Endothelial cell of umbilical vein (primary cell): ENCODE measurements at regions not wholly inside any gene's neighbourhood (a gene's known extent, or its start where the extent isn't known, plus 50 kb on each side); places are given as distances from the start of the nearest gene placed in this dataset.

Source experiments
- BruUV-seq: library from RNA; stranded (reverse); fragments of 400-500 nt; replicated peaks from 2 replicates; lab custom pipeline; 2021; lab: Mats Ljungman, UMichigan
- CTCF ChIA-PET: fragments of 300-600, 350-600 bp; sonication (Branson Sonifier 250); formaldehyde crosslinking; loops from one replicate; lab custom pipeline; 2021; ENCODE audit warnings: antibody characterized with exemption, inconsistent platforms; lab: Charles Lee
- POLR2A ChIA-PET: fragments of 300-600, 350-600 bp; sonication (Branson Sonifier 250); formaldehyde crosslinking; loops from one replicate; lab custom pipeline; 2021; ENCODE audit warnings: antibody characterized with exemption, inconsistent platforms; lab: Charles Lee
- DNase-seq: peaks from one replicate; pipeline ENCODE4 v3.0.0-alpha.2; 2011; ENCODE audit warnings: low read depth, low spot score
- FAIRE-seq: peaks from 2 replicates; lab custom pipeline; 2011; peaks lifted over from hg19 to GRCh38; lab: Jason Lieb, UNC
- H2AFZ ChIP-seq: 2 replicates; pipeline ENCODE4 v1.6.0; 2012; ENCODE audit warnings: low read depth, low read length, control low read depth, inconsistent platforms
- H3K27ac ChIP-seq: 2 replicates; pipeline ENCODE4 v1.5.1; 2011; ENCODE audit warnings: low read depth, mild to moderate bottlenecking, control low read depth, low read length, moderate library complexity; ENCODE audit not compliant: insufficient read depth
- H3K27me3 ChIP-seq, 2 experiments: 2 replicates each; pipeline versions ENCODE4 v1.6.0 to v1.6.1; 2011; ENCODE audit warnings: low read length in 2 of 2, mixed read lengths in 1 of 2; ENCODE audit not compliant: control insufficient read depth in 2 of 2, insufficient read depth in 2 of 2
- H3K36me3 ChIP-seq, 2 experiments: 2 replicates in 1 of 2; 3 replicates in 1 of 2; pipeline ENCODE4 v1.5.1; 2011; ENCODE audit warnings: low read length in 2 of 2, mild to moderate bottlenecking in 1 of 2, moderate library complexity in 1 of 2; ENCODE audit not compliant: control insufficient read depth in 2 of 2, insufficient read depth in 2 of 2; ENCODE audit errors: extremely low read depth in 1 of 2
- H3K4me1 ChIP-seq: 3 replicates; pipeline ENCODE4 v1.5.1; 2011; ENCODE audit warnings: mild to moderate bottlenecking, low read length; ENCODE audit not compliant: control insufficient read depth, insufficient read depth; ENCODE audit errors: extremely low read depth
- H3K4me2 ChIP-seq: 2 replicates; pipeline ENCODE4 v1.6.1; 2011; ENCODE audit warnings: low read length, control low read depth, mixed read lengths; ENCODE audit not compliant: insufficient read depth
- H3K4me3 ChIP-seq, 3 experiments: fragments of 200-600 bp in 1 of 3; sonication (generic), shearing (Covaris generic) in 1 of 3; replicated peaks in 1 of 3; 2 replicates each; pipeline ENCODE4 v1.5.1; 2011 to 2016; ENCODE audit warnings: control low read depth in 3 of 3, low read length in 3 of 3, mild to moderate bottlenecking in 2 of 3, inconsistent platforms in 1 of 3, low read depth in 1 of 3, moderate library complexity in 1 of 3; ENCODE audit not compliant: insufficient read depth in 1 of 3
- H3K79me2 ChIP-seq: 2 replicates; pipeline ENCODE4 v1.6.0; 2012; ENCODE audit warnings: low read length, inconsistent platforms; ENCODE audit not compliant: control insufficient read depth, insufficient read depth
- H3K9ac ChIP-seq: replicated peaks from 2 replicates; pipeline ENCODE3; 2011; ENCODE audit warnings: low read length, control low read depth; ENCODE audit not compliant: insufficient read depth; ENCODE audit errors: extremely low read depth
- H3K9me1 ChIP-seq: replicated peaks from 3 replicates; pipeline ENCODE4 v1.6.0; 2011; ENCODE audit warnings: mild to moderate bottlenecking, low read length; ENCODE audit not compliant: control insufficient read depth, insufficient read depth; ENCODE audit errors: extremely low read depth
- H3K9me3 ChIP-seq: replicated peaks from 2 replicates; pipeline ENCODE4 v1.5.1; 2012; ENCODE audit warnings: low read length, inconsistent platforms; ENCODE audit not compliant: control insufficient read depth, insufficient read depth
- H4K20me1 ChIP-seq: replicated peaks from 2 replicates; pipeline ENCODE3; 2011; ENCODE audit warnings: mild to moderate bottlenecking, low read length; ENCODE audit not compliant: control insufficient read depth, insufficient read depth; ENCODE audit errors: extremely low read depth
- CTCF ChIP-seq, 2 donors: IDR thresholded peaks; 1 replicate in 1 of 2; 2 replicates in 1 of 2; pipeline ENCODE4 v1.5.1; 2011; ENCODE audit warnings: low read length in 2 of 2, mild to moderate bottlenecking in 2 of 2, moderate library complexity in 2 of 2, control low read depth in 1 of 2, inconsistent platforms in 1 of 2, low read depth in 1 of 2; ENCODE audit not compliant: insufficient read depth in 1 of 2; ENCODE audit errors: extremely low read depth in 1 of 2
- EZH2 ChIP-seq: IDR thresholded peaks from 2 replicates; pipeline ENCODE4 v1.6.1; 2012; ENCODE audit warnings: borderline replicate concordance, low read depth, mild to moderate bottlenecking, moderate library complexity, low read length, inconsistent platforms; ENCODE audit not compliant: severe bottlenecking
- FOS ChIP-seq: IDR thresholded peaks from 2 replicates; pipeline ENCODE4 v1.6.1; 2011; ENCODE audit warnings: mild to moderate bottlenecking, low read length, moderate library complexity, borderline replicate concordance; ENCODE audit not compliant: insufficient read depth
- GATA2 ChIP-seq: IDR thresholded peaks from 2 replicates; pipeline ENCODE4 v1.7.0; 2011; ENCODE audit warnings: low read depth, mild to moderate bottlenecking, moderate library complexity, mixed read lengths, low read length; ENCODE audit not compliant: insufficient read length, insufficient read depth
- JUN ChIP-seq: IDR thresholded peaks from 2 replicates; pipeline ENCODE4 v1.6.1; 2011; ENCODE audit warnings: borderline replicate concordance, low read depth; ENCODE audit not compliant: insufficient read length, insufficient read depth
- MAX ChIP-seq: IDR thresholded peaks from 2 replicates; pipeline ENCODE4 v1.6.1; 2011; ENCODE audit not compliant: insufficient read depth, insufficient read length
- MYC ChIP-seq: IDR thresholded peaks from one replicate; pipeline ENCODE4 v1.6.1; 2011; ENCODE audit warnings: mild to moderate bottlenecking, low read depth, low read length
- POLR2A ChIP-seq: IDR thresholded peaks from 2 replicates; pipeline ENCODE4 v1.6.1; 2012; ENCODE audit warnings: low read depth, mild to moderate bottlenecking, control low read depth, low read length
- POLR2AphosphoS5 ChIP-seq: IDR thresholded peaks from 2 replicates; pipeline ENCODE4 v1.6.1; 2012; ENCODE audit warnings: low read depth, mild to moderate bottlenecking, control low read depth, low read length, moderate library complexity; ENCODE audit not compliant: insufficient read depth
- dilution Hi-C: fragments of 300-500 bp; cut with MboI; formaldehyde crosslinking; loops from one replicate; pipeline ENCODE4 v1.15.0; 2019; ENCODE audit warnings: low sequenced_read_pairs; ENCODE audit not compliant: extremely low pct_ligation_motif_present
- intact Hi-C: fragments of 100-400 bp; cut with micrococcal nuclease; formaldehyde crosslinking; loops from one replicate; pipeline ENCODE4 v1.10.0; 2022

- H3K4me2 ChIP-seq: no peak overlapping the region
- no peaks in the 10 kb centered on the region for H3K27me3 ChIP-seq
- FAIRE-seq: no peak
- no peaks in the 10 kb centered on the region for H3K9me1 ChIP-seq
- no peaks in the 10 kb centered on the region for H3K36me3 ChIP-seq
- intact Hi-C loops: no loop called here
- ChIA-PET CTCF (interaction anchor here (0.7 to 2.3 kb wide), 2 partner anchors 11 to 939 kb away, joined by 3 to 21 read pairs; no protein-coding TSS in a partner anchor), POLR2A (no interaction called here)
- H2AFZ ChIP-seq: no peak overlapping the region
- no peaks in the 10 kb centered on the region for H3K9me3 ChIP-seq
- dilution Hi-C loops: no loop called here
- H3K4me3 ChIP-seq: no peak overlapping the region
- DNase-seq: no peak
- BruUV-seq: no TSS peak
- peaks cover 2% of the 10 kb centered on the region for H3K4me1 ChIP-seq
- H3K27ac ChIP-seq: no peak overlapping the region
- TF ChIP-seq MYC (no peak), CTCF (IDR thresholded peaks at IDR 0.05; ENCODE audit: extremely low read depth in 1 of 2, insufficient read depth in 1 of 2, low read depth in 1 of 2, low read length in 2 of 2) (no peak), JUN (no peak), POLR2AphosphoS5 (no peak), POLR2A (no peak), GATA2 (no peak), MAX (no peak), FOS (no peak), EZH2 (no peak)
- H3K9ac ChIP-seq: no peak overlapping the region
- no peaks in the 10 kb centered on the region for H3K79me2 ChIP-seq
- H4K20me1 ChIP-seq: no peaks in the 10 kb centered on the region
Observed at GRCh38 chr13:79667771-79668170, 186.8 kb downstream of the NDFIP2 start.
